GM23248 (cell line): ENCODE measurements at regions not wholly inside any gene's neighbourhood (a gene's known extent, or its start where the extent isn't known, plus 50 kb on each side); places are given as distances from the start of the nearest gene placed in this dataset.

Experiments
- EZH2 ChIP-seq: fragments of 200-600 bp; sonication (generic); IDR thresholded peaks from 2 replicates; pipeline ENCODE4 v1.6.1; 2018; ENCODE audit warnings: antibody characterized with exemption, mild to moderate bottlenecking; ENCODE audit not compliant: insufficient read depth, poor library complexity, severe bottlenecking
- EZH2phosphoT487 ChIP-seq: fragments of 200-600 bp; sonication (generic); IDR thresholded peaks from 2 replicates; pipeline ENCODE4 v1.6.1; 2018; ENCODE audit warnings: antibody characterized with exemption, moderate library complexity, mild to moderate bottlenecking, low read depth; ENCODE audit not compliant: insufficient read depth

- TF ChIP-seq EZH2phosphoT487 = no peak
- TF ChIP-seq EZH2 = no peak
Observed at GRCh38 chrX:5278908-5279307, 949.8 kb downstream of the NLGN4X start.
